ENCODE measurements at regions not wholly inside any gene's neighbourhood (a gene's known extent, or its start where the extent isn't known, plus 50 kb on each side); places are given as distances from the start of the nearest gene placed in this dataset.

DNA sequence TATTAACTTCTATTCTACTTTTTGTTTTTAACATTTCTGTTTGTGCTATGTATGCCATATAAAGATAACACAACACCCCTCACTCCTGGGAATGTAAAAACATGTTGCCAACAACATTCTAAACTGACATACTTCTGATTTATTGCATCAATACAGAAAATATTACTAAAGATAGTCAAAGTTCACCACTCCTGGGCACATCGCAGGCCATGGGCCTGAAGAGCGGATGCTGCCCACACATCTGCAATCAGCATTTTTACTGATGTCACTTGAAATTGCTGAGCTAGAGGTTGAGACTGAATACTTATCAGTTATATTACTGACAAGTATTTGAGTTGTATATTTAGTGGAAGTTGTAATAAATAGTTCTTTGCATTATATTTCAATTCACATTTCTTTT is 711.9 kb upstream of the EPHA7 start:
- TF ChIP-seq CTCF (IDR thresholded peaks at IDR 0.05) = no peak
- TF ChIP-seq REST (IDR thresholded peaks at IDR 0.05) = no peak
- no peak for TF ChIP-seq ZFP36 (IDR thresholded peaks at IDR 0.05; ENCODE audit: borderline replicate concordance, partially characterized antibody)
- no peak for TF ChIP-seq KDM5A (IDR thresholded peaks at IDR 0.05)
- TF ChIP-seq EP300 (IDR thresholded peaks at IDR 0.05) = no peak
- TF ChIP-seq RFX5 (IDR thresholded peaks at IDR 0.05) = no peak
- no peak for TF ChIP-seq MAFK (IDR thresholded peaks at IDR 0.05; ENCODE audit: partially characterized antibody)
- no peak for TF ChIP-seq MAZ (IDR thresholded peaks at IDR 0.05; ENCODE audit: borderline replicate concordance, low read depth, low read length)
- no peak for TF ChIP-seq MYC (IDR thresholded peaks at IDR 0.05; ENCODE audit: borderline replicate concordance, low read length)
- no peak for TF ChIP-seq SREBF2 (IDR thresholded peaks at IDR 0.05)

Data from A549 (cell line).